Lower leg skin (tissue), 4 donors: ENCODE measurements at regions not wholly inside any gene's neighbourhood (a gene's known extent, or its start where the extent isn't known, plus 50 kb on each side); places are given as distances from the start of the nearest gene placed in this dataset.

ENCODE experiments used
- DNase-seq, 2 donors: peaks; one replicate each; pipeline ENCODE4 v3.0.0-alpha.2; 2019; ENCODE audit warnings: low spot score in 2 of 2
- H3K4me3 ChIP-seq: fragments of 200-600 bp; sonication (generic); 2 replicates; pipeline ENCODE4 v1.5.1; 2017; ENCODE audit warnings: mild to moderate bottlenecking, low read depth; ENCODE audit not compliant: poor library complexity, severe bottlenecking
- POLR2A ChIP-seq, 2 donors: fragments of 450-650 bp; IDR thresholded peaks; one replicate each; pipeline ENCODE4 v1.6.1; 2016 to 2017; ENCODE audit warnings: antibody characterized with exemption in 2 of 2, mild to moderate bottlenecking in 1 of 2, moderate library complexity in 1 of 2
- WGBS, 2 donors: methylation state at CpG; one replicate each; pipeline ENCODE4 v1.1.5; 2018; 5-methylcytosine and 5-hydroxymethylcytosine counted together
- intact Hi-C: fragments of 100-400 bp; cut with DNase I; formaldehyde crosslinking; loops from one replicate; pipeline ENCODE4 v1.15.0; 2023; ENCODE audit warnings: low total_unique reads
- TF ChIP-seq, protein P1 (sequence below), 3 donors: fragments of 450-650 bp; IDR thresholded peaks; one replicate each; pipeline ENCODE4 v1.5.1; 2016; ENCODE audit warnings: antibody characterized with exemption in 3 of 3, mild to moderate bottlenecking in 3 of 3, moderate library complexity in 2 of 3

DNA sequence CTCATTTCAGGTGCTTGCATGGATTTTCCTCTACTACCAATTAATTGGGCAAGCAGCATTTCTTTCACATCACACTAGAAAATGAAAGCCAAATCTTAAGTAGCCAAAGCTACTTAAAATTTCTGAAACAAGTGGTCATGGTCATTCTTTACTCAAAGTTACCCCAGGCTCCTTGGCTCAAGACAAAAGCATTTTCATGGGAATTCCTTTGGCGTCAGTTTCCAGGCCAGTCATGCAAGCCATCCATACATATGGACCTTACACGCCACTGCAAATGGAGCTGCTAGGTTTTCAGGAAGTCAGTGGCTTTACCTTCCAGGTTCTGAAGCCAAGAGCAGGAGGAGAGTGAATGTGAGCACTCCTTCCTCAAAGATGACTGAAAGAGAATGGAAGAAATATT is 83.7 kb upstream of the IL12A start:
- WGBS, 2 donors = 81 to 89% methylated on average over 2 of the region's 2 CpGs
- TF ChIP-seq, protein P1, sequence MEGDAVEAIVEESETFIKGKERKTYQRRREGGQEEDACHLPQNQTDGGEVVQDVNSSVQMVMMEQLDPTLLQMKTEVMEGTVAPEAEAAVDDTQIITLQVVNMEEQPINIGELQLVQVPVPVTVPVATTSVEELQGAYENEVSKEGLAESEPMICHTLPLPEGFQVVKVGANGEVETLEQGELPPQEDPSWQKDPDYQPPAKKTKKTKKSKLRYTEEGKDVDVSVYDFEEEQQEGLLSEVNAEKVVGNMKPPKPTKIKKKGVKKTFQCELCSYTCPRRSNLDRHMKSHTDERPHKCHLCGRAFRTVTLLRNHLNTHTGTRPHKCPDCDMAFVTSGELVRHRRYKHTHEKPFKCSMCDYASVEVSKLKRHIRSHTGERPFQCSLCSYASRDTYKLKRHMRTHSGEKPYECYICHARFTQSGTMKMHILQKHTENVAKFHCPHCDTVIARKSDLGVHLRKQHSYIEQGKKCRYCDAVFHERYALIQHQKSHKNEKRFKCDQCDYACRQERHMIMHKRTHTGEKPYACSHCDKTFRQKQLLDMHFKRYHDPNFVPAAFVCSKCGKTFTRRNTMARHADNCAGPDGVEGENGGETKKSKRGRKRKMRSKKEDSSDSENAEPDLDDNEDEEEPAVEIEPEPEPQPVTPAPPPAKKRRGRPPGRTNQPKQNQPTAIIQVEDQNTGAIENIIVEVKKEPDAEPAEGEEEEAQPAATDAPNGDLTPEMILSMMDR (IDR thresholded peaks at IDR 0.05) = no peak
- TF ChIP-seq POLR2A (IDR thresholded peaks at IDR 0.05) = no peak
- intact Hi-C loops = loop anchor here (5.0 kb wide), 1 partner anchor 1973 kb away; no protein-coding TSS in a partner anchor
- no peak for DNase-seq
- H3K4me3 ChIP-seq = no peak overlapping the region

DNA sequence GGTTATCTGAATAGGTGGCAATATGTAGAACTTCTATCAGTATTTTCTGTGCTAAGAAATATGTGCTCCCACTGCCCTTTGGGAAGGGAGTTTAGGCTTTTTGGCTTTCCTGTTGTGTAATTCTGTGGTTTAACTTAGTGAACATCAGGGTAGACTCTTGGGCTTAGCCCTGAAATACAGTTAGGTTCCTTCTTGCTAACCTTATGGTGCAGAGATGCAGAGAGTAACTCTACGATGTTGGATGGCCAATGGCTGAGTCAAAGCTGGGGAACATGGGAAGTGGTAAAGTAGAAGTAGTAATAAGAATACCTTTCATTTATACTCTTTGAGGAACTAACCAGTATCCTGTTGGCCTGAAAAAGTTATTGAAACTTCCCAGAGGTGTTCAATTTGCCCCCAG is 80.8 kb upstream of the IL12A start:
- 74 to 86% methylated on average over 1 of the region's 1 CpG for WGBS, 2 donors
- intact Hi-C loops = loop anchor here (5.0 kb wide), 1 partner anchor 1976 kb away; no protein-coding TSS in a partner anchor
- H3K4me3 ChIP-seq = no peak overlapping the region
- no peak for DNase-seq
- TF ChIP-seq, protein P1 (IDR thresholded peaks at IDR 0.05) = no peak
- no peak for TF ChIP-seq POLR2A (IDR thresholded peaks at IDR 0.05)

DNA sequence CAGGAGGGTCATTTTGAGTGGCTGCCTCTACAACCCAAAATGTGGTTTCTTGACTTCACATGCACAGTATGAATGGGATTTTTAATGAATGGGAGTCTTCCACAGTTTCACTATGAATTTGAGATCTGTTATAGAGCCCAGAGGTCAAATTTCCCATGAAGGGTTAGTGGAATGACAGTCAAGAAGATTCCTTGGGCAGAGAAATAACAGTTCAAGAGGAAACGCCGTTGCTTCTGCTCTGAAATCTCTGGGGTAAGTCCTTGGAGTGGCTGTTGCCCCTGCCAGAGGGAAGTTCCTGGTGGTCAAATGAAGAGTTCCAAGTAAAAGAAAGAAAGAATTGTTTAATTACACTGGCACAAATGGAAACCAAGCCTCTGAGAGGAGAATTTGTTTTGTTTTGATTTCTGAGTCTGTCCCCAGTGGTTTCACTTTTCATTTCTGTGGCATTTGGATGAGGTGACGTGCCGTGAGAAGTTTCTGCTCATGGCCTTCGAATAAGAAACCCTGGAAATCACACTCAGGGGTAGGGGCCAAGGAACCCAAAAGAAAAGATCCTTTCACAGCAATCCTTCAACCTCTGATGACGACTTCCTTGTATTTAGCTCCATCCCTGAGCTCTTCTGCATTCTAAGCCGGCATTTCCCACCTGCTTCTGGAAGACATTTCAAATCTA is 77.5 kb upstream of the IL12A start:
- no peak for TF ChIP-seq POLR2A (IDR thresholded peaks at IDR 0.05)
- TF ChIP-seq, protein P1 (IDR thresholded peaks at IDR 0.05) = no peak
- intact Hi-C loops = no loop called here
- WGBS, 2 donors = 66 to 72% methylated on average over 7 of the region's 7 CpGs
- DNase-seq = no peak
- no peak overlapping the region for H3K4me3 ChIP-seq

DNA sequence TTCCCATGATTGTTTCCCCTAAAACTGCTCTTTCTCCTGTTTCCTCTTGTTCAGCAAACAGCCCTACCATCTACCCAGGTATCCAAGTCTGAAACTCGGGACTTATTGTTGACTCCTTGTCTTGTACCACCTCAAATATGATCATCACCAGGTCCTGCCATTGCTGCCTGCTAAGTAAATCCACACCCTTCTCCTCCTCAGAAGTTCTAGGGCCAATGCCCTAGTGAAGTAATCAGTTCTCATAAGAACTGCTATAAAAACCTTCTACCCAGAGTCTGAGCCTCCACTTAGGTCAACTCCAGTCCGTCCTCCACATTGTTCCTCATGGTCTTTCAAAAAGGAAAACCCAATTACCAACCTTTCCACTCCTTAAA is 77.0 kb upstream of the IL12A start:
- DNase-seq = no peak
- H3K4me3 ChIP-seq = no peak overlapping the region
- WGBS, 2 donors = 88 to 89% methylated on average over 2 of the region's 2 CpGs
- no peak for TF ChIP-seq POLR2A (IDR thresholded peaks at IDR 0.05)
- TF ChIP-seq, protein P1 (IDR thresholded peaks at IDR 0.05) = no peak
- intact Hi-C loops = no loop called here

DNA sequence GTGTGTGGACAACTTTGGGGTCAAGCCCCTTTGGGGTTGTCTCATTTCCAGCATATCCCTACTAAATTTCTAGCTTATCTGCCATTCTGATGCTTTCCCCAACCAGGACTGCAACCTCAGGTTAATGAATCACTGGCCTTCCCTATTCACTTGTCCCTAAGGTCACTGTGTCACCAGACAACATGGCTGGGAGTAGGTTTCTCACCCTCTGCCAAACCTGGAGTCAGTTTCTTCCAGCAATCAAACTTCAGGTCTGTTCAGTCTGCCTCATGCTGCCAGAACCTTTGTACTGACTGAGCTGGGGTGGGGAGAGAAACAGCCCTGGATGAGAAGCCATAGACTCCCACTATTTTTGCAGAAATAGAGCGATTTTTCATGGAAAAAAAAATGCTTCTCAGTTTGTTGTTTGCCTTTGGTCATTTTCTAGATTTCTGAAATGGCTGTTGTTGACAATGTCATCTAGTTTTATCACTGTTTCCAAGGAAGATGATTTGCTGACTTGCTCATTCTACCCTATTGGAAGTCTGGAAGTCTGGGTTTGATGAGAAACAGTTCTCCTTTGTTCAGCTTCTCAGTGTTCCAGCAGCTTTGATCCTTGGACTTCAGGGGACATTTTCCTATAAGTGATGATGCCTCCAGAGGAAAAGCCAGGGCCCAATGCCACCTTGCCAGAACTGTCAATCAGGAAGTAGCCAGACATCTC is 74.8 kb upstream of the IL12A start:
- TF ChIP-seq, protein P1 (IDR thresholded peaks at IDR 0.05) = no peak
- no peak for TF ChIP-seq POLR2A (IDR thresholded peaks at IDR 0.05)
- intact Hi-C loops = no loop called here
- H3K4me3 ChIP-seq = no peak overlapping the region
- 78 to 84% methylated on average over 1 of the region's 1 CpG for WGBS, 2 donors
- DNase-seq = no peak
